Progenitor cell of endocrine pancreas (in vitro differentiated cells): ENCODE measurements at regions not wholly inside any gene's neighbourhood (a gene's known extent, or its start where the extent isn't known, plus 50 kb on each side); places are given as distances from the start of the nearest gene placed in this dataset.

Experiments
- DNase-seq: peaks from one replicate; pipeline ENCODE4 v3.0.0; 2021; ENCODE audit warnings: low spot score; ENCODE audit not compliant: unreplicated experiment
- H3K27ac Mint-ChIP-seq: 2 replicates; pipeline ENCODE4 v1.8.0; 2021; ENCODE audit warnings: mild to moderate bottlenecking, moderate library complexity, mixed read lengths
- H3K27me3 Mint-ChIP-seq: 2 replicates; pipeline ENCODE4 v1.8.0; 2021; ENCODE audit warnings: mixed read lengths
- H3K36me3 Mint-ChIP-seq: 2 replicates; pipeline ENCODE4 v1.8.0; 2022; ENCODE audit warnings: mixed read lengths; ENCODE audit not compliant: insufficient read depth
- H3K4me1 Mint-ChIP-seq: 2 replicates; pipeline ENCODE4 v1.8.0; 2021; ENCODE audit warnings: low read depth, mixed read lengths
- H3K4me3 Mint-ChIP-seq: 2 replicates; pipeline ENCODE4 v1.8.0; 2021; ENCODE audit warnings: low read depth, mild to moderate bottlenecking, moderate library complexity, mixed read lengths
- H3K9me3 Mint-ChIP-seq: 2 replicates; pipeline ENCODE4 v1.8.0; 2021; ENCODE audit warnings: low read depth, mixed read lengths
- CTCF ChIP-seq: fragments of 200-600 bp; sonication (generic); IDR thresholded peaks from one replicate; pipeline ENCODE4 v1.5.0; 2021; ENCODE audit warnings: antibody characterized with exemption, mild to moderate bottlenecking; ENCODE audit not compliant: unreplicated experiment

- Mint-ChIP-seq H3K27me3 (peaks cover 48% of the 10 kb centered on the region), H3K4me3 (no peak overlapping the region), H3K27ac (no peak overlapping the region), H3K36me3 (no peaks in the 10 kb centered on the region), H3K9me3 (no peaks in the 10 kb centered on the region), H3K4me1 (no peaks in the 10 kb centered on the region)
- DNase-seq, result no peak
- no peak for TF ChIP-seq CTCF
Observed at GRCh38 chr6:166228425-166228824, 60.8 kb upstream of the TBXT start.

- Mint-ChIP-seq H3K9me3 (no peaks in the 10 kb centered on the region), H3K36me3 (no peaks in the 10 kb centered on the region), H3K4me1 (no peaks in the 10 kb centered on the region), H3K27ac (no peak overlapping the region), H3K4me3 (no peak overlapping the region), H3K27me3 (peaks cover 28% of the 10 kb centered on the region)
- no peak for DNase-seq
- no peak for TF ChIP-seq CTCF
Observed at GRCh38 chr6:166223079-166223478, 55.4 kb upstream of the TBXT start.

GRCh38 chr6:166222631-166223030 lies 55.0 kb upstream of the TBXT start:
- Mint-ChIP-seq H3K36me3 (no peaks in the 10 kb centered on the region), H3K4me1 (no peaks in the 10 kb centered on the region), H3K9me3 (no peaks in the 10 kb centered on the region), H3K27ac (no peak overlapping the region), H3K27me3 (peaks cover 24% of the 10 kb centered on the region), H3K4me3 (no peak overlapping the region)
- DNase-seq, result no peak
- TF ChIP-seq CTCF, result no peak

- Mint-ChIP-seq H3K4me3 (no peak overlapping the region), H3K36me3 (no peaks in the 10 kb centered on the region), H3K4me1 (no peaks in the 10 kb centered on the region), H3K27ac (no peak overlapping the region), H3K27me3 (peaks cover 15% of the 10 kb centered on the region), H3K9me3 (no peaks in the 10 kb centered on the region)
- TF ChIP-seq CTCF, result no peak
- DNase-seq, result no peak
Observed at GRCh38 chr6:166221636-166222035, 54.0 kb upstream of the TBXT start.

- Mint-ChIP-seq H3K27me3 (peaks cover 14% of the 10 kb centered on the region), H3K27ac (no peak overlapping the region), H3K36me3 (no peaks in the 10 kb centered on the region), H3K4me1 (no peaks in the 10 kb centered on the region), H3K4me3 (no peak overlapping the region), H3K9me3 (no peaks in the 10 kb centered on the region)
- no peak for TF ChIP-seq CTCF
- DNase-seq, result no peak
Observed at GRCh38 chr6:166221040-166221439, 53.4 kb upstream of the TBXT start.
